Hematopoietic multipotent progenitor cell treated with erythropoietin and hydrocortisone succinate and interleukin-3 and kit ligand, for 8 days (in vitro differentiated cells): ENCODE measurements at regions not wholly inside any gene's neighbourhood (a gene's known extent, or its start where the extent isn't known, plus 50 kb on each side); places are given as distances from the start of the nearest gene placed in this dataset.

ENCODE experiments used
- DNase-seq: peaks from one replicate; pipeline ENCODE4 v3.0.0-alpha.2; 2015

DNA sequence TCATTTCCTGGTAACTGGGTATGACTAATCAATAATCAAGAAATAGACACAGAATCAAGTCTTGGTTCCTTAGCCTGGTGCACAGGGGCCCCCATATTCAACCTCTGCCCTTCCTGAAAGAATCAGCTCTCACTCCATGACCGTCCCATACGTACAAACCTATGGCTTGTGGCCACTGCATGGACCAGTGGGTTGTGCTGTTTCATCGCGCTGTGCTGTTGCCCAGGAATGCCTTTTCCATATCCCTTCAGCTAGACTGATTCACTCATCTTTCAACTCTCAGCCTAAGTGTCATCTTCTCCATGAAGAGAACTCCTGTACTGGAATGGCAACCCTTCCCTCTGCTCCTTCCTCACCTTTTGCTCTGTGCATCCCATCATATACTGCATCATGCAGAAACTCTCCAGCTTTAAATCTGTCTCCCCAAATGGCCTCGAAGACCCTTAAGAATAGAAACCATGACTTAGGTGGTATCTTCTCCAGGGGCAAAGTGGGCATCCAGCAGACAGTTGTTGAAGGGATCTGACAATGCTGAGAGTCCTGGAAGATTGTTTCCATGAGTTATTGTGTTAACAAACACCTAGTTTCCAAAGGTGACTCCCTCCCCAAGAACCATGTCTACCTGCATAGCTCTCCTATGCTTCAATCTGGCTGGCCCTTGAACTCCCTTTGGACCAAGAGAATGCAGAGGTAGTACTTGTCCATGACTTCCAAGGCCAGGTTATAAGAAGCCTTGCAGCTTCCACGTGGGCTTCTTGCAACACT, 180.8 kb downstream of the ACTL7B start:
- DNase-seq, result no peak

DNA sequence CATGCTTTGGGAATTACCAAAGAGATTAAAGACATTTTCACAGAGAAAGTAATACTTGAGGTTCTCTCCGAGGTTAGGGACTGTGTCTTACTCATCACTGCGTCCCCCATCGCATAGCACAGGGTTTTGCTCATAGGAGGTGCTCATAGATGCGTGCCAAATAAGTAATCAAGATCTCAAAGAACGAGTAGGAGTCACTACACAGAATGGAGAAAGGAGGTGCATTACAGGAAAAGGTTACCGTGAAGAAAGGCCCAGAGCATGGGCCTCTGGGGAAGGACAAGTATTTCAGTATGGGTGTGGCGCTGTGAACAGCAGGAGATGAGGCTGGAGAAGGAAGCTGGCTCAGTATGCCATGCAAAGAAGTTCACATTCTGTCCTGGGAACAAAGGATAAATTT, 182.4 kb downstream of the ACTL7B start:
- no peak for DNase-seq

DNA sequence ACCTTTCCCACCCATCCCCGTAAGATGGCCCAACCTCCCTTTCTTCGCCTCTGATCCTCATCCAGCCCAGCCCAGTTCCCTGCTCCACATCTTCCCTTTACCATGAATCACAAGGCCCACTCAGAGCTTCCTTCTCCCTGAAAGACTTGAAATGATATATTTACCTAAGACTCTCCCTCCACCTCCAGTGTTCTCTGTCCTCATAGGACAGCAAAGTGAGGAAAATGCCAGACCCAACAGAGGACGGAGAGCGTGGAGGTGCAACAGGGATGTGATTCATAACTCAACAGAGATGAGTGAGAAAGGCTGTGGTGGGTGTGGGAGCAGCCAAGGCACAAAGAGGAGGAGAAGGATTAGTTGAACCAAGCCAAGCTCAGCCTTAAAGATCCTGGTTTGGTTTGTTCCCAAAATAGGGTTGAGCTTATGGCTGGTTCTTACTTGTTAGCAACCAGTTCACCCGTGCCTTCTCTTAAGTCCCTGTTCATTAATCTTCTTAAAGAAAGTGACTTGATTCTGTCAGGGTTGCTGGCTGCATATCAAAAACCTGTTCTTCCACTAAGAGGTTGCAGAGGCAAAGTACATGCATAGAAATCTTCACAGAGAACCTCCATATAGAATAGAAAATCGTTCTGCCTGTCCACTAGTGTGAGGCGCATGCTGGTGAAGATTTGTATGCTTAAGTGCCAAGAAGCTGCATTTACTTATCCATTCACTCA, 183.2 kb downstream of the ACTL7B start:
- DNase-seq, result no peak

DNA sequence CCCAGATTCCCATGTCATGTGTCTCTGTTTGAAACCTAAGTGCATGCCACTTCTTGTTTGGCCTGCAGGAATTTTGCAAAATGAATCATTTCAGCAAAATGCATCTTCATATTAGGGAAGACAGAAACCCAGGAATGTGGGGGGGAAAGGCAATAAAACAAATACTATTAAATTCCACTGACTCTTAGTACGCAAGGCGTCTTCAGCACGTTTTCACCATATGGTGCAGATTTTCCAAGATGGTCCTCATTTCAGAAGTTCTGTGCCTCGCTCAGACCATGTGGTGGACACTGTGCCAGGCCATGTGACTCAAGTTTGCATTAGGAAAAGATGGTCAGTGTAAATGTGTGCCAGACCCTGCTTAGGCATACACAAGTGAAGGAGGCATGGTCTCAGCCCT, 184.0 kb downstream of the ACTL7B start:
- DNase-seq, result no peak

DNA sequence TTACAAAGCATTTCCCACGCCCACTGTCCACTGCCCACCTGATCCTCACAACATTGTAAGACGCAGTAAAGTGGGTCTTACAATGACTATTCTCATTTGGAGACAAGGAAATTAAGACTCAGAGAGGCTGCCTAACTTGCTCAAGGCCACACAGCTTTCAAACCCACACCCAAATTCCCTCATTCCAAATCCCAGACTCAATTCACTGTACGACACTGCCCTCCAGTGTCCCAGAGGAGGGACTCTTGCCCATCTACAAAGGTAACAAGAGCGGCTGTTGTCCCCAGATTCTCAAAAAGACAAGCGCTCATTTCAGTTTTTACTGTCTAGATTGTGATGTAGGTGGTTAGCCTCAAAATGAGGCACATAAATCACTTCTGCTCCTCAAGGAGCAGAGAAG, 184.6 kb downstream of the ACTL7B start:
- no peak for DNase-seq

DNA sequence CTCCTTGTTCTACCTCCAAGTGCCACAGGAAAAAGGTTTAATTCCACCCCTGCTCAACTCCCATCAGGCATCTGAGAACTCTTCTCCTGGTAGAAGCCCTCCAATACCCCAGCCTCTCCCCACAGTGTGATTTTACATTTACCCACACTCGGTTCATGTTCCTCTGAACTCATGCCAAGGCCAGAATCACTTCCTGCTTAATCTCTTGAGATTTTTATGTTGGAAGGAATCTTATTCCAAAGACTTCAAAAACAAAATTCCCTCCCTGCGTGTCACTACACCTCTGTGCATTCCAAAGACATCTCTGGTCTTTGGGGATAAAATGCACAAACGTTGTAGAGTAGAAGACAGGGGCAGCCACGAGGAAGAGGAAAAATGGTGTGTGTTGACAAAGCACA, 186.8 kb downstream of the ACTL7B start:
- no peak for DNase-seq

DNA sequence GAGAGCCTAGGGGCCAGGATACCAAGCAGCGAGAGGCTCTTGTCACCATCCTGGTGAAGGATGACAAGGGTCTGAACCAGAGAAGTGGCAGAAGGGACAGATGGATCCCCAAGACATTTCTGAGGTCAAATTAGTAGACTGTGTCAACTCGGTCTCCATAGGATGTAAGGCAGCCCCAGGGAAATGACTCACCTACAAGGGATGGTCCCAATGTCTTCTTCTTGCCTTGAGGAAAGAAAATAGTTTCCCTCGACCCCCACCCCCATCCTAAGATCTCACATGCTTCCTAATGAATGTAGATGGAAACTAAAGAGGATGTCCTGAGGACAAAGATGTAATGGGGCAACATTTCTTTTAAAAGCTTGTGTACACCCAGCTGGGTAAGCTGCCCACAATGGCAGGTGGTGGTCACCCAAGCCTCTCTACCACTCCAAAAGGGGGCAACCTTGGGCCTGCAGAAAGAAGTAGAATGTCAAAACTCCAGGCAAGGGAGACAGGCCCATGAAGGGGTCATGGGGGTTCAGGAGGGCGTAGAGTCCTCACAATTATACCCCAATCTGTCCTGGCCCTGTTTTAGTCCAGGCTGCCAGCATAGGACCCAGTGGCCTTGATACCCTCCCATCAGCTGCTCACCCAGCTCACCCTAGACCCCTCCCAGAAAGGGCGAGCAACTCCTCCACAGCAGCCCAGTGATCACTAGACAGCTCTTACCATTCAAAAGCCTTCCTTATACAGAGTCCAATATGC, 187.4 kb downstream of the ACTL7B start:
- DNase-seq, result no peak

DNA sequence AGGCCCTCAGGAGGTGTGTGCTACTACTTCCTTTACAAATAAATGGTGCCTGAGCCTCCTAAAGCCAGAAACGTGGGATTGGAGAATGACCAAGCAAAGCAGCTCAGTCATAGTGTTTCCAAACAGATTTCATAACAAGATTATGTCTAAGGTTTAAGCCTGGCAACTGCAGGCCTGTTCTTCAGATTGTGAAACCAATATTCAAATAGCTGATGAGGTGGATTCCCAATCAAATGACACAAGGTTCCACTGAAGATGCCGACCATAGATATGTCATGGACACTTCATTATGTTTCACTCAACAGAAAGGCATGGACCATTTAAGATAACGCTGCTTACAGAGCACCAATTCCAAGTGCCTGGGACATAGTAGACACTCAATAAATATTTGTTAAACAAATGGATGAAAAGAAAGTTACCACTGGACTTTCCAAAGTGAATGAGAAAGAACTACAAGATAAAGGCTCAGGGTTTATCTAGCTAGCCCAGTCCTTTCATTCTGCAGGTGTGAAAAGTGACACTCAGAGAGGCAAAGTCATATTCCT, 189.5 kb downstream of the ACTL7B start:
- no peak for DNase-seq

DNA sequence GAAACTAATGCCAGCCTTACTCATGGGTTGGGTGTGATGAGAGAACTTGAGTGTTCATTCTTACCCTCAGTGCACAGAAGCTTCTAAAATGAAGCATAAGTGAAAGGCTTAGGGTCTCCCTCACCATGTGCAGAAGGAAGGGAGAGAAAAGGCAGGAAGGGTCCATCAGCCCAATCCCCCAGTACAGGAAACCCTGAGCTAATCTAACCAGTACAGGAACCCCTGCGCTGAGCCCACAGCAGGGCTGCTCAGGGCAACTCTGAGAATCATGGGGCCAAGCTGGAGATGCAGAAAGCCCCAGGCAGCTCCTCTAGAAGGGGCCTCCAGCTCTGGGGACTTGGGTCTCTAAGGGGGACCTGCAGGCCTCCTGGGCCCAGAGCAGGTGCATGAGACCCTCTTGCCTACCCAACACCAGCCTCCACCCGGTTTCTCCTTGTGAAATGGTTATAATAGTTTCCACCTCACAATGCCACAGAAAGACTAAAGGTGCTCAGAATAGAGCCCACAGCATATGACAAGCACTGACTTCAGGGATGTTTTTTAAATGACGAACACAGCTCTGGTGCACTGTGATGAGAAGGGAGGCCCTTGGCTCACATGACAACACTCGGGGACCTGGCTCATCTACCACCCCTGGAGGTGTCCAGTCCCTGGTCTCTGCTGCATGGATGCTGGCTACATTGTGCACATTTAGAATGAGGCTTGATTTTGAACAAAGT, 190.1 kb downstream of the ACTL7B start:
- DNase-seq, result no peak

DNA sequence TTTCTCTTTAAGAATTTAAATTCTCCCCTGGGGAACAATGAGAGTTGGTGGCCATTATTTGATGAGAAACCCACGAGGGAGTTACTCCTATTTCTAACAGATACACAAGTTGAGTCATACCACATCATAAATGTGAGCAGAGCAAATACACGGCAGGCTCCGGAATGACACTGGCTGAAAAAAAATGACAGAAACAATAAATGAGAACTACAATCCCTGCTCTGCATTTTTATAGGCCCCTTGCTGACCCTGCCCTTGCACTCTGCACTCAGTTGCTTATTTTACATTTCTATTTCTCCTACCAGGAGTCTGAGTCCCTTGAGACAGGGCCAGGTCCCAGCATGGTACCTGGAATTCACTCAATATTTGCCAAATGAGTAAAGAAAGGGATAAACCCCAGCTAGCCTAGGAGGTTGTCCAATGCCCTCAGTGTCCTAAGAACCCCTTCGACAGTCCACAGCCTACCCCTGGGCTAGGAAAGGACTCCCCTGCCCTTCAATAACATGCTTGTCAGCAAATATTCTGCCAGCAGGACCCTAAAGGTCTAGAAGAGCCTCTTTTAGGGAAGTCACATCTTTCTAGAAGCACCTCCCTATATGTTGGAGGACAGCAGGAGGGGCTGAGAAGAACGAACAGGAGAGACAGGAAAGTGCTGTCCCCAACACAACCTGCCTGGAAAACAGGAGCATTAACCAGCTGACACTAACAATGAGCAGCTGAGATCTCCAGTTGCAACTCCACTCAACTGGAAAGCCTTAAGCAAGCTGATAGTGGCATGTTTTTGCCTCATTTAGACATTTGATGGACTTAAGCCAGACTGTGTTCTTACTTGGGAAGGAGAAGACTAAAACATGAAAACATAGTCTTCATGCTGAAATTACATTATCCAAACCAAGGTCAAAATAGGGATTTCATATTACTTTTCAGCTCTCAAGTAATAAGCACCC, 191.2 kb downstream of the ACTL7B start:
- DNase-seq, result no peak

DNA sequence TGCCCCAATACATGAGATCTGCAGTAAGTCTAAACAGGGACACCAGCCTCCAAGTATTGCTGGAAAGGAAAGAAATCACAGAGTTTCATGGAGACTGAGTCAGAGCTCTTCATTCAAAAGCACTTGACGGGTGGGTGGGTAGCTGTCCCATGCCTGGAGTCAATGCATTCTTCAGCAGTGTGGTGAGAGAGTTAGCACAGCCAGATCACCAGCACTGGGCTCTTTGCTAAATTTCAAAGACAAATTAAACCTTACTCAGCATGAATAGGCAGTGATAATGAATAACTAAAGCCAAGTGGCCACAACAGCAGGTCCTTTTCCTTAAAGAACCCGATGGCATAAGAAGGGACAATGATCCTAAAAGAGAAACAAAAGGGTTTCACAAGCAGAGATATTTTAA, 192.4 kb downstream of the ACTL7B start:
- DNase-seq, result no peak

DNA sequence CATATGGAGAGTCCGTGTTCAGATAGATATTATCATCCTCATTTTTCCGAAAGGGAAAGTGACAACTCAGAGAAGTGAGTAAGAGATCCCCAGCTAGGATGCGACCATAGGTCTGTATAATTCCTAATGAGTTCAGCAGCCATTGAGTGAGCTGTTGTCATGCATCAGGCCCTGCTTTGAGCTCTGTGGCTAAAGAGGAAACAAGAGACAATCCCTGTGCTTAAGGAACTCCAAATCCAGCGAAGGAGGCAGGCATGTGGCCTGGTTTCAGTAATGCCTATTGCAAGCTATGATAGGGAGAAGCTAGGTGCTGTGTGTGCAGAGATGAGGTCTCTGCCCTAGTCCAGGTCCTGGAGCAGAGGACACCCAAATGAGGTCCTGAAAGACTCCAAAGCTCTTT, 192.8 kb downstream of the ACTL7B start:
- no peak for DNase-seq

DNA sequence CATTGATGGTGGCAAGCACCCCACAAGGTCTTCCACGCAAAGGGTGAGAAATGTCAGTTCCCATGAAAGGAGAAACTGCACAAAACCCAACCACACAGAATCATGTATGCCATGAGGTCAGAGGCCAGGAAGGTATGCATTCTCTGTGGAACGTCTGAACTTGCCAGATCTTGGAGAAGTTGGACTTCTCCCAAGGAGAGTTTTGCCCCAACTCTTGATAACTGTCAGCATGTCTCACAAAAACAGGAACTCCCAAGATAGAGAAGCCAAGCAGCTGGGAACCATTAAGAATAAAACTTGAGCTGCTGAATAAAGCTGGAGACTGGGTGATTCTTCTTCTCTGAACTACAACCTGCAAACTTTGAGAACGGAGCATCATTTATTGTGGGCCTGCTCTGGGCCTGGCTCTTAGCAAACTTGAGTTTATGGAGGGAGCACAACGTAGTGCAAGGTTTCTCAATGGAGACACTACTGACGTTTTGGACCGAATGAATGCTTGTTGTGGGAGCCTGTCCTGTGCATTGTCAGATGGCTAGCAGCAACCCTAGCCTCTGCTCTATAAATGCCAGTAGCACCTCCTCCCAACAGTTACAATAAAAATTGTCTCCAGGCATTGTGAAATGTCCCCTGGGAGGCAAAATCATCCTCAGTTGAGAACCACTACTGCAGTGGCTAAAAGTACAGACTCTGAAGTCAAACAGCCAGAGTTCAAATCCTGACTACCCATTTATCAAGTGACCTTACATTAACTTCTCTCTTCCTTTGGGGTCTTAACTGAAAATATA, 193.5 kb downstream of the ACTL7B start:
- DNase-seq, result no peak

DNA sequence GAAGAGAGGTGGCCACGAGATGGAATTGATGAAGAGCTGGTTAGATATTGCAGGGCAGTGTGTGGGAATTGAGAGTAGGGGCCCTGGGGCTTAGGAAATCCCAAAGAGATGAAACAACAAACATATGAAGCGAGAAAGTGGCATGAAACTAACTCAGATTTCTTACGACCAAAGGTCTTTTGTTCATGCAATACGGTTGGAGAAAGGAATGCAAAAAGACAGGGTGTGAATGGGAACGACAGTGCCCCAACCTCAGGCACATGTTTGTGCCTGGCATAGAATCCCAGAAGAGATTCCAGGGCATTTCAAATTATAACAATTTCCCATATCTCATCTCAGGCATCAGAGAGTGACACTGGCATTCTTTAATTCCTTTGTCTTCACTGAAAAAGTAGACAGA, 199.2 kb downstream of the ACTL7B start:
- no peak for DNase-seq

DNA sequence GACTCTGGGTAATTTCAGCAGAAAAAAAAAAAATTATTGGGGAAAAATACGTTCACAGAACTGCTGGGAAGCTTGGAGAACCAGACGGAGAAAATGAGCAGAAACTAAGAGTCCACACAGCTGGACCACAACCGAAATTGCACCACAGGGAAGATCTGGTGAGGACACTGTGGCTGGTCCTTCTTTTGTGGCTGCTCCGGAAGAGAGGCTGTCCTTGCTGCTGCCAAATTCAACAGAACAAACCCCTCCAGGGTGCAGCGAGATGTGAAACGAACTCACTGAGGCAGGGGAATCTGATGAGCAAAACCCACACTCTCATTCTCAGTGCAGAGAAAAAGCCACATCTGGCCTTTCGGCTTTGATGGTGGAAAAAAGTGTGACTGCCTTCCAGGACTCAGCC, 200.0 kb downstream of the ACTL7B start:
- DNase-seq, result no peak

DNA sequence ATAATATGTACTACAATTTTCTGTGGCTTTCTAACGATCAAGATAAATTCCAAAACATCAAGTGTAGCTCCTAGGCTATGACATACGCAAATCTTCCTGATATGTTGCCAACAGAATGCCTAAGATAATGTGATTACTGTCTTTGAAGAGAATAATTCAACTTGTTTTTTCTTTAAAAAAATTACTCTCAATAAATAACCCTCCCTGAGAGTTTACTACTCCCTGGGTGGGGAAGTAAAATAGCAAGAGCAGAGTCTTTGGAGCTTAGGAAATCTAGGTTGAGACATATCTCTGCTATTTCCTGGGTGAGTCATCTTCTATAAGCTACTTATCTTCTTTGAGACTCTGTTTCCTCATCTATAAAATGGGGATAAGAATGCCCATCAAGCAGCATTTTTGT, 201.2 kb downstream of the ACTL7B start:
- DNase-seq, result no peak

DNA sequence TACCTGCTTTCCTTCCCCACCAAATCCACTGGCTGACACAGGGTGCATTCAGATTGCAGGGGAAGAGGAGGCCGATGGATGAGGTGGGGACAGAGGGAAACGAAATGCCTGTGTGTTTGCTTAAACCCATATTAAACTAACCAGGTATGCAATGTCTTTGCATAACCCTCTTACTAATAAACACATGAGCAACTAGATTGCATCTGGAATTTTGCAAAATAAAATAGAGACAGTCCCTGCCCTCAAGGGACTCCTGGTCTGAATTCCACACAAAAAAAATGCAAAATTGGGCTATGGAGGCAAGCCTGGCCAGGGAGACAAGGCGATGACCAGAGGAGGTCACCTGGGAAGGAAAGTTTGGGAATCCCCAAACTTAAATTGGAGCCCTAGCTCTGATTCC, 202.9 kb downstream of the ACTL7B start:
- no peak for DNase-seq

DNA sequence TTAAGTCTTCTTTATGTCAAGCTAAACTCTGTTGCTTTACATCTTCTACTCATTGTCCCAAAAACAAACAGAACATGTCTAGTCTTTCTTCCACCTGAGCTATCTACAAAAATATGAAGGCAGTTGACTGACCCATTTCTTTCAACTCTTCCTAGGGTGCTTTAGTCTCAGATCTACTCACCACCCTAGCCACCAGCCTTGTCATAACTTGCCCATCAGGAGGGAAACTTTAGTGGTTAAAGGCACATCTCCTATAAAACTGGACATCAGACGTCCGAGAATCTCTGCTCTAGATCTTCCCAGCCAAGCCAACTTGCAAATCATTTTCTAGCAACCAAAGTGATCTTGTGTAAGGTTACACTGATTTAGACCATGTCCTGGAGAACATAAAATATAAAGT, 205.0 kb downstream of the ACTL7B start:
- no peak for DNase-seq

DNA sequence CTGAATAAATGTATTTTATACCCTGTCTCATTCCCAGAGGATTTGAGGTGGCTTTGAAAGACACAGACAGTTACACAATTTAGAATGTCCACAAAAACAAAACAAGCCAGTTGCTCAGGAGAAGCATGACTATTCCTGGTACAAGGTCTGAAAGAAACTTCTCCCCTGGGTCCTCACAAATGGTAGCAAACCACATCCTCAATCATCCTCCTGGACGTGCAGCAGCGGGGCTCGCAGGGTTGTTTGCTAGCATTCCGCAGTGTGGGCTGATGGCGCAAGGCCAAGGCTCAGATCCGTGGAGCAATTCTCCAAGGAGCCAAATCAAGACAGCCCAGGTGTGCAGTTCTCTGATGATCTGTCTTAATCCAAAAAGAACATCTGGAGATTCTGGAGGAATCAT, 210.3 kb downstream of the ACTL7B start:
- no peak for DNase-seq

DNA sequence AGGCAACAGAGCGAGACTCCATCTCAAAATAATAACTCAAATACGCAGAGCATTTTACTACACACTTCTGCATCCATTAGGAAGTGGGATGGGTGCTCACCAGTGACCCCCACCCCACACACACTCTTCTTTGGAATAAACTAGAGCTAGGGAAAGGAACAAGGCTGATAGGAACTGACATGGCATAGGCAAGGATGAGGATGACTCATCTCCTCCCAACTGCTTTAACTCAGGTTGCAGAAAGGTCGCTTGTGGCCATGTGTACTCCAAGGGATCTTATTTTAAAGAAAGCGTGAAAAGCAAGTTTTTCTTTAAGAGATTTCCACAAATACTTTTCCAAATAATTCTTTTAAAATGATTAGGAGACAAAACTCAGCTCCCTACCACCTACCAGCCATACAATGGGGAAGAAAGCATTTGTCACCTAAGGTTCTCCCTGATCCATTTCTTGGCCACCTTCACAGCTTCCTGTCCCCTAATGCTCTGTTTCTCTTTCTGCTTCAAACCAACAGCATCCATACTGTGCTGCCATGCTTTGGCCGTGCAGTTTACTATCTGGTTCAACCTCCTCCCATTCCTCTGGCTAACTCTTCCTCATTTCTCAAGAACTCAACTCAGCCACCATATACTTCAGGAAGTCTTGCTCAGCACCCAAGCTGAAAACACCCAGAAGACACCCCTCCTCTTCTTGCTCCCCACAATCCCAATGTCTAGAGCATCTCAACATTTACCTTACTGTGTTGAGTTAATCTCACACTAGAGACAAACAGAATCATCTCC, 211.9 kb downstream of the ACTL7B start:
- no peak for DNase-seq
